ENCODE measurements at regions not wholly inside any gene's neighbourhood (a gene's known extent, or its start where the extent isn't known, plus 50 kb on each side); places are given as distances from the start of the nearest gene placed in this dataset.

DNA sequence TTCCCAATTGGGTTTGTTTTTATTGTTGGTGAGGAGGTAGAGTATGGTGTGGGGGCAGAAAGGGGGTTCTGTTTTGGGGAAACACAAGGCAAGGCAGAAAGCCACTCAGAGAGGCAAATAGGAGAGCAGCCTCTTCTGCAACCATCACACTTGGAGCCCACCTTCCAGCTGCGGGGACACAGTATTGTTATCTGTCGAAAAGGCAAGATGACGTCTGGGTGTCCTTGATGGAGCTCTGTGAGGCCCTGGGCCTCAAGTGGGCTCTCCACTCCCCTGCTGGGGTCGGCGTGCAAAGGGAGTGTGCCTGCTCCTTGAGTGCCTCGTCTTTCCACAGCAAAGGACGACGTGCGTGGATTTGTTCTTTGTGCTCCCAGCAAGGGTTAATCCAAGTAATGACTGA lies 227.6 kb downstream of the ANAPC1 start:
- Histone ChIP-seq H3K27me3 (replicated peaks in 1 of 4; ENCODE audit: control extremely low read depth in 1 of 4, control insufficient read depth in 3 of 4, insufficient read depth in 4 of 4, low read length in 3 of 4) (no peaks in the 10 kb centered on the region), H3K36me3 (replicated peaks in 1 of 2; ENCODE audit: control extremely low read depth in 1 of 2, control insufficient read depth in 1 of 2, extremely low read depth in 1 of 2, insufficient read depth in 2 of 2, low read length in 1 of 2) (no peaks in the 10 kb centered on the region), H4K20me1 (ENCODE audit: control insufficient read depth, insufficient read depth, low read length, poor library complexity, severe bottlenecking) (no peaks in the 10 kb centered on the region), H2AFZ (ENCODE audit: insufficient read depth, low read depth, low read length, poor library complexity, severe bottlenecking) (no peak overlapping the region), H3K4me2 (replicated peaks; ENCODE audit: low read depth, low read length, poor library complexity, severe bottlenecking) (no peak overlapping the region), H3K9me3 (ENCODE audit: control extremely low read depth in 1 of 3, control insufficient read depth in 2 of 3, insufficient read depth in 1 of 3, low read length in 2 of 3) (no peaks in the 10 kb centered on the region), H3K27ac (ENCODE audit: low read length in 2 of 2) (no peak overlapping the region), H3K9ac (ENCODE audit: low read length) (no peak overlapping the region), H3K4me1 (ENCODE audit: control insufficient read depth in 2 of 2, insufficient read depth in 2 of 2, low read length in 2 of 2) (no peaks in the 10 kb centered on the region), H3K79me2 (ENCODE audit: control insufficient read depth, insufficient read depth, low read length) (no peaks in the 10 kb centered on the region), H3K4me3 (ENCODE audit: control extremely low read depth in 1 of 5, extremely low read depth in 1 of 5, insufficient read depth in 1 of 5, low read depth in 2 of 5, low read length in 4 of 5) (no peak overlapping the region)
- ATAC-seq (ENCODE audit: low read depth) (no peak), DNase-seq (no peak)
- WGBS (ENCODE audit: insufficient coverage), result 99% methylated on average over 9 of the region's 9 CpGs
- TF ChIP-seq, protein P1, sequence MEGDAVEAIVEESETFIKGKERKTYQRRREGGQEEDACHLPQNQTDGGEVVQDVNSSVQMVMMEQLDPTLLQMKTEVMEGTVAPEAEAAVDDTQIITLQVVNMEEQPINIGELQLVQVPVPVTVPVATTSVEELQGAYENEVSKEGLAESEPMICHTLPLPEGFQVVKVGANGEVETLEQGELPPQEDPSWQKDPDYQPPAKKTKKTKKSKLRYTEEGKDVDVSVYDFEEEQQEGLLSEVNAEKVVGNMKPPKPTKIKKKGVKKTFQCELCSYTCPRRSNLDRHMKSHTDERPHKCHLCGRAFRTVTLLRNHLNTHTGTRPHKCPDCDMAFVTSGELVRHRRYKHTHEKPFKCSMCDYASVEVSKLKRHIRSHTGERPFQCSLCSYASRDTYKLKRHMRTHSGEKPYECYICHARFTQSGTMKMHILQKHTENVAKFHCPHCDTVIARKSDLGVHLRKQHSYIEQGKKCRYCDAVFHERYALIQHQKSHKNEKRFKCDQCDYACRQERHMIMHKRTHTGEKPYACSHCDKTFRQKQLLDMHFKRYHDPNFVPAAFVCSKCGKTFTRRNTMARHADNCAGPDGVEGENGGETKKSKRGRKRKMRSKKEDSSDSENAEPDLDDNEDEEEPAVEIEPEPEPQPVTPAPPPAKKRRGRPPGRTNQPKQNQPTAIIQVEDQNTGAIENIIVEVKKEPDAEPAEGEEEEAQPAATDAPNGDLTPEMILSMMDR (IDR thresholded peaks at IDR 0.05), result no peak
- no peak for TF ChIP-seq EZH2 (IDR thresholded peaks at IDR 0.05; ENCODE audit: borderline replicate concordance, insufficient read depth, low read depth, low read length, poor library complexity, severe bottlenecking)
- Mint-ChIP-seq H3K4me3 (no peak overlapping the region), H3K4me1 (peaks cover 14% of the 10 kb centered on the region), H3K27ac (no peak overlapping the region), H3K27me3 (no peaks in the 10 kb centered on the region), H3K9me3 (ENCODE audit: insufficient read depth) (no peaks in the 10 kb centered on the region)
- intact Hi-C loops (cut with micrococcal nuclease), result no loop called here
- ChIA-PET CTCF (no interaction called here), POLR2A (no interaction called here)

GRCh38 chr2:111656894-111657293 lies 227.1 kb downstream of the ANAPC1 start:
- Histone ChIP-seq H3K27me3 (replicated peaks in 1 of 4; ENCODE audit: control extremely low read depth in 1 of 4, control insufficient read depth in 3 of 4, insufficient read depth in 4 of 4, low read length in 3 of 4) (no peaks in the 10 kb centered on the region), H3K27ac (ENCODE audit: low read length in 2 of 2) (no peak overlapping the region), H3K4me3 (ENCODE audit: control extremely low read depth in 1 of 5, extremely low read depth in 1 of 5, insufficient read depth in 1 of 5, low read depth in 2 of 5, low read length in 4 of 5) (no peak overlapping the region), H3K4me1 (ENCODE audit: control insufficient read depth in 2 of 2, insufficient read depth in 2 of 2, low read length in 2 of 2) (no peaks in the 10 kb centered on the region), H2AFZ (ENCODE audit: insufficient read depth, low read depth, low read length, poor library complexity, severe bottlenecking) (no peak overlapping the region), H3K9ac (ENCODE audit: low read length) (no peak overlapping the region), H3K36me3 (replicated peaks in 1 of 2; ENCODE audit: control extremely low read depth in 1 of 2, control insufficient read depth in 1 of 2, extremely low read depth in 1 of 2, insufficient read depth in 2 of 2, low read length in 1 of 2) (no peaks in the 10 kb centered on the region), H4K20me1 (ENCODE audit: control insufficient read depth, insufficient read depth, low read length, poor library complexity, severe bottlenecking) (no peaks in the 10 kb centered on the region), H3K4me2 (replicated peaks; ENCODE audit: low read depth, low read length, poor library complexity, severe bottlenecking) (no peak overlapping the region), H3K9me3 (ENCODE audit: control extremely low read depth in 1 of 3, control insufficient read depth in 2 of 3, insufficient read depth in 1 of 3, low read length in 2 of 3) (no peaks in the 10 kb centered on the region), H3K79me2 (ENCODE audit: control insufficient read depth, insufficient read depth, low read length) (no peaks in the 10 kb centered on the region)
- Mint-ChIP-seq H3K4me3 (no peak overlapping the region), H3K4me1 (peaks cover 12% of the 10 kb centered on the region), H3K27me3 (no peaks in the 10 kb centered on the region), H3K27ac (no peak overlapping the region), H3K9me3 (ENCODE audit: insufficient read depth) (no peaks in the 10 kb centered on the region)
- TF ChIP-seq EZH2 (IDR thresholded peaks at IDR 0.05; ENCODE audit: borderline replicate concordance, insufficient read depth, low read depth, low read length, poor library complexity, severe bottlenecking), result no peak
- TF ChIP-seq, protein P1 (IDR thresholded peaks at IDR 0.05), result no peak
- POLR2A ChIA-PET, result no interaction called here
- intact Hi-C loops (cut with micrococcal nuclease), result no loop called here
- ATAC-seq (ENCODE audit: low read depth), result no peak
- CTCF ChIA-PET, result interaction anchor here (1.2 kb wide), 1 partner anchor 10 kb away, joined by 3 read pairs; no protein-coding TSS in a partner anchor
- no peak for DNase-seq
- WGBS (ENCODE audit: insufficient coverage), result 76% methylated on average over 8 of the region's 11 CpGs
